ENCODE measurements at regions not wholly inside any gene's neighbourhood (a gene's known extent, or its start where the extent isn't known, plus 50 kb on each side); places are given as distances from the start of the nearest gene placed in this dataset.
"Not testable (repeated sequence)": the region's sequence is repeated elsewhere in the genome, so short reads cannot be mapped to it uniquely, and the experiment has no call there.

DNA sequence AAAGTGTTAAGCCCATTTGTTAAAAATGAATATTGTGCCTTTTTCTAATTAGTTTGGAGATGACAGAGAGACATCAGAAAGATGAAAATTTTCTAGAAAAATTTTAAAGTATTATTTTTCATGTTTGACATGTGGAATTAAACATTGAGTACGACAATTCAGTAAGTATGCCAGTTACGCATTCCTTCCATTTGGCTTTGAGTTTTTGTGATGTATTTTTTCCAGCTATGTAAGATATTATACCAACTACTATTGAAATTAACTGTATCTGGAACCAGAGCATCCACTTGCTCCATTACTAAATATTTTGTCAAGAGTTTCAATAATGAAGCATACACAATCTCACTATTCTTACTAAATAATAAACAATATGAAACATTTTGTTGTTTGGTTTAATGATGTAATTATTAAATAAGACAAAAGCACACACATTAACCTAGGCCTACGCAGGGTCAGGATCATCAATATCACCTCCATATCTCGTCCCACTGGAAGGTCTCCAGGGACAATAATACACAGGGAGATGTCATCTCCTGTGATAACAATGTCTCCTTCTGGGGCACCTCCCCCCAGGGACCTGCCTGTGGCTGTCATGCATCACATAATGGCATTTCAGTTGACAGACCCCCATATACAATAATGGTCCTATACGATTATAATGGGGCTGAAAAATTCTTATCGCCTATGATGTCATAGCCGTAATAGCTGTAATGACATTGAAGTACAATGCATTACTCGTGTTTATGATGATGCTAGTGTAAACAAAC, 274.1 kb downstream of the REEP3 start:
- DNase-seq: no peak

DNA sequence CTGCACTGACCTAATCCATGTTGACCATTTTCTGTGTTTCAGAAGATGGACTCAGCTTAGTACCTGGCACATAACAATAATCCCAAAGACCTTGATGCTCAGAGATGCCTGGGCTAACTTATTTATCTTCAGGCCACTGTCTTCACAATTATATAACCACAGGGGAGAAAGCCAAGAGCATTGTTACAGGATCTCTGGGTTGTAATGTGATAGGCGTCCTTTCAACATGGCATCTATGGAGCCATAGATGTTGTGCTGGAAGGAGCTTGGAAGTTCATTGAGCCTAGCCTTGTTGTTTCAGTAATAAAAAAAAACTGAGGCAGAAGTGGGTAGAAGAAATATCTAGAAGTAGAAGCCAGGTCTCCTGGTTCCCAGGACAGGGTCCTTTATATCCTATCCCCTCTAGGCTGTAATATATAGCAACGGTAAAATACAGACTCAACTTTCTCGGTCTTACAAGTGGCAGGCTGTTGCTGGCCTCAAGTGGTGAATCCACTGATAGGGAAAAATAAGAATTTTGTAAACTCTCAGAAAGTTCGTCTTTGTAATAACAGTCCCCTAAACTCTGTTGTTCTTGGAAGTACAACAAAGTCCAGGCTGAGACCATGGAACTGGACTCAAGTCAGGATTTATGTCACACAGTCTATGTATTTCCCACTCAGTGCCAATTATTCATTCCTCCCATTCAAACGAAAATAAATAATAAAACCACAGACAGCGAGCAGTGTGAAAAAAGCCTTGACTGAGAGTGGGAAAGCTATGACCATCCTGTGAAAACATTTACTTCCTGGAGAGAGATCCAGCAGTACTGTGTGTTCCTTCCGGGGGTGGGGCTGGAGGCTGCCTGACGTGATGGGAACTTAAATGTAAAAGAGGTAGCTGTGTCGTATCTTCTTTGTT, 277.6 kb downstream of the REEP3 start:
- no peak for DNase-seq

DNA sequence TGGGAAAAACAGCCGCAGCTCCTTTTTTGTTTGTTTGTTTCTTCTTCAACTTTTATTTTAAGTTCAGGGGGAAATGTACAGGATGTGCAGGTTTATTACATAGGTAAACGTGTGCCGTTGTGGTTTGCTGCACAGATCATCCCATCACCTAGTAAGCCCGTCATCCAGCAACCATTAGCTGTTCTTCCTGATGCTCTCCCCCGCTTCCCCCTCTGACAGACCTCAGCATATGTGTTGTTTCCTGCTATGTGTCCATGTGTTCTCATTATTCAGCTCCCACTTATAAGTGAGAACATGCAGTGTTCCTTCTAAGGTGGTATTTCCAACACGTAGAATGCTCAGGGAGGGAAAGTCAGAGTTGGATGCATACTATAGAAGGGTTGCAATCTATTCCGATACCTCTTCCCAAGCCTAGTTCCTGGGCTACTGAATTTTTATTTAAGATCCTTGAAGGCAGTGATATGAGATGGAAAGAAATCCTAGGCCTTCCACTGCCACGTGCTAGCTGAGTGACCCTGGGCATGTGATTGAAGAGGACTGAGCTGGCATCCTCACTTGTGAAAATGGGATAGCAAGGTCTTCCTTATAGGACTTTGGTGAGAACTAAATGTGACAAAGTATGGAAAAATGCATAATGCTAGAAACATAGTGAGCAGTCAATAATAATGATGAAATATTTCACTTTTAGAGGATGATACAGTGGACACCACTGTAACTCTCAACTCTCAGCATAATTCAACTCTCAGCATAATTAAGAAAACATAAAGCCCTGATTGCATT, 278.5 kb downstream of the REEP3 start:
- no peak for DNase-seq

DNA sequence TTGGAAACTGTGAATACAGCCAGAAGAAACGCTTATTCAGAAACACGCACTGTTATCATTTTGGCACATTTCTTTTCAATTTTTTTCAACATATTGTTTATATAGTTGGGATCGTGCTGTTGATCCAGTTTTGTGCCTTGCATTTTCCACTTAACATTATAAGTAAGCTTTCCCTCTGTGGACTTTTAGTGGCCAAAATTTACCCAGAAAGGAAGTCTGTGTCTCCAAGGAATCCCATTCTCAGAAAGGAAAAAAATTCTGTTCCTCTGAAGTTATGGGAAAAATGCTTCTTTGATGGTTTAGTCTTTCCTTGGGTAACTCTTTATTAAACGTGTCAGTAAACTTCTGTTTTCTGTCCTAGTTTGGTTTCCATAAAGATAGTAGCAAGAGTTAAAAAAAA, 280.0 kb downstream of the REEP3 start:
- no peak for DNase-seq

DNA sequence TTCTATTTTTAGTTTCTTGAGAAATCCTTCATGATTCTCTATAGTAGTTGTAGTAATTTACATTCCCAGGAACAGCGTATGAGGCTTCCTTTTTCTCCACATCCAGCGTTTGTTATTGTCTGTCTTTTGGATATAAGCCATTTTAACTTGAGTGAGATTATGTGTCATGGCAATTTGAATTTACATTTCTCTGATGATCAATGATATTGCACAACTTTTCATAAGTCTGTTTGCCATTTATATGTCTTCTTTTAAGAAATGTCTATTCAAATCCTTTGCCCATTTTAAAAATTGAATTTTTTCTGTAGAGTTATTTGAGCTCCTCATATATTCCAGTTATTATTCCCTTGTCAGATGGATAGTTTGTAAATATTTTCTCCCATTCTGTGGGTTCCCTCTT, 285.1 kb downstream of the REEP3 start:
- no peak for DNase-seq

DNA sequence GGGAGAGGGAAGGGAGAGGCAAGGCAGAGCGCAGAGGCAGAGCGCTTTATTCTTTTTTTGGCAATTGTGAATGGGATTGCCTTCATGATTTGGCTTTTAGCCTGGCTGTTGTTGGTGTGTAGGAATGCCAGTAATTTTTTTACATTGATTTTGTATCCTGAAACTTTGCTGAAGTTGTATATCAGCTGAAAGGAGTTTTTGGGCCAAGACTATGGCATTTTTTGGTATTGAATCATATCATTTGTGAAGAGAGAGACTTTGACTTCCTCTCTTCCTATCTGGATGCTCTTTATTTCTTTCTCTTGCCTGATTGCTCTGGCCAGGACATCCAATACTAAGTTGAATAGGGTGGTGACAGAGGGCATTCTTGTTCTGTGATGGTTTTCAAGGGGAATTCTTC, 291.3 kb downstream of the REEP3 start:
- DNase-seq: no peak

DNA sequence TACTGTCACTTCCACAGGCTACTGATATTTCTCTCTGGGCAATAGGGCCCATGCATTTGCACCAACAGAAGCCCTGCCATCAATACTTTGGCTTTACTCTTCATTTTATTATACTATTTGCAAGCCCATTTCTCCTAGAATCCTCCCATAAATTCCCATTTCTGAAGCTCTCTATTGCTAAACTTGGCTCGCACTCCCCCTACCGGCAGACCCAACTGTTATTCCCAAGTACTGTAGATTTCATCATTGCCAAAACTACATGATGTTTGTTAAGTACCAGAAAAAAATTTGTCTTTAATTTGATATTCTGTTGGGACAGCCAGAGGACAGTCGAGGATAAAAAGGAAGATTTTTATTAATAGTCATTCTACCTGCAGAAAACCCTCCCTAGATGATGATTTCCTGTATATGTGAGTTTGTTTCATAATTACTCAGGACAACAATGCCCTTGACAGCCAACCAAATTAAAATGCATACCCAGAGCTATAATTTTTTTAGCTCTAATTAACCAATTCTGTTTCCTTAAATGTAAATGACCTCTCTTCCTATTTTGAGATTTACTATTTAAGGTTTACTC, 298.6 kb downstream of the REEP3 start:
- peak; percentile 2 for DNase-seq

DNA sequence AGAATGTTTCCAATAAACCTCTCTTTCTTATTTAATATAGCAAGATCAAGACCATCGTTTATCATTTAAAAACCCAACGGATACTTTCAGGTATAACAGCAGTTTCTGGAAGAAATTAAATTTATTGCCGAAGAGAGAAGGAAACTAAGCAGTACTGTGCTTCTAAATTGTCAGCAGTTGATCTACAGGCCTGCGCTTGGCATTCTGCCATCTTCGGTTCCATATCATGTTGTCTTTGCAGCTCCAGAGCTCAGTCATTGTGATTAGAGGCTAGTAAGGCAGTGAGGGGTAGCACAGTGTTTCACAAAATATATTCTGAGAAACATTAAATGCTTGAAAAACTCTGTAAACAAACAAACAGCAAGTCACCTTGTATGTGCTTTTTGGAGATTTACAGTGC, 301.3 kb downstream of the REEP3 start:
- DNase-seq: no peak

DNA sequence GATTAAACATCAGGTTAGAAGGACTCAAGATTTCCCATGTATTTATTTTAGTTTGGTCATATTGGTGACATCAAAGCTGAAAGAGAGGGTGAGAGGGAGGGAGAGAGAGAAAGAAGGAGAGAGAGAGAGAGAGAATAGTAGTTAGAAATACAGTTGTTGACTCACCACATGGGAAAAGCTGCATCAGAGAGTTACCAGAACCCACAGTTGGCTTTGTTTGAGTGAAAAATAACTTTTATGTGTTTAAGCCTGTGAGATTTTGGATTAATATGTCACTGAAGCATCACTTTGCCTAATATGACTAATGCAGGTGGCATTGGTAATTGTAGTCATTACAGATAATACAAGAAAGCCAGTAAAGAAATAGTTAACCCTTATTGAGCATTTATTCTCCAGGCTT, 303.9 kb downstream of the REEP3 start:
- DNase-seq: no peak

DNA sequence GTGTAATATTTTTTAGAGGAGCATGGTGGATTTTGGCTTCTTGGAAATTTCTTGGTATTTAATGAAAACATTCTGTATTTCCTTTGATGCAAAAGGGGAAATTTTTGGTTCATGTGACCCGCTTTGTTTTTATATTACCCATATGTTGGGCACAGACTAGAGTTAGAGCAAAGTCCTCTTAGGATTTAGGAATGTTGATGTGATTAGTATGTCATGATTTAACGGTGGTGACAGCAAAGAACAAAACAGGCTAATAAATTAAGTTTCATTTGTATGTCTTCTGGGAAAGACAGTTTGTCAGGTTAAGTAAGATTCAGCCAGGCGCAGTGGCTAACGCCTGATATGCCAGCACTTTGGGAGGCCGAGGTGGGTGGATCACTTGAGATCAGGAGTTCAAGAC, 304.6 kb downstream of the REEP3 start:
- DNase-seq: no peak

DNA sequence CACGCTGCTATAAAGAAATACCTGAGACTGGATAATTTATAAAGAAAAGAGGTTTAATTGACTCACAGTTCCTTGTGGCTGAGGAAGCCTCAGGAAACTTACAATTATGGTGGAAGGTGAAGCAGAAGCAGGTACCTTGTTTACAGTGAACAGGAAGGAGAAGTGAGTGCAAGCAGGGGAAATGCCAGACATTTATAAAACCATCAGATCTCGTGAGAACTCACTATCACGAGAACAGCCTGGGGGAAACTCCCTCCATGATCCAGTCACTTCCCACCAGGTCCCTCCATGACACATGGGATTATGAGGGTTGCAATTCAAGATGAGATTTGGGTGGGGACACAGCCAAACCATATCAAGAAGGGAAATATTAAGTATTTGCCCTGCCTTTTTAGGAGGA, 305.8 kb downstream of the REEP3 start:
- not testable (repeated sequence) for DNase-seq

DNA sequence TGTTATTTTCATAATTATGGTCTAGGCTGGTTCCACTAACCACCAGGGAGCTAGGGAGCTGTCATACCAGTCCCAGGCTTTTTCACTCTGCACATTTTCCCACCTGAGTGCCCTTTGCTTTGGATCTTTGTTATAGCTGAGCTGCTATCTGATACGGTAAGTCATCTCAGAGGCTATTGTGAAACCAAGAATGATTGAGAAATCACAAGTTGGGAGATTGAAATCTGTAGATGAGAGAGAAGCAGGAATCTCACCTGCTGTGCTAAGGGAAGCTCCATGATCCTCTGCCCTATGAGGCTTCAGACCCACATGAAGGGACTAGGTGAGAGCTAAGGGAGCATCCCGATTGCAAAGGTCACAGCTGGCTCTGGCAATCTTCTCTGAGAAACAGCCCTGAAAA, 307.8 kb downstream of the REEP3 start:
- DNase-seq: no peak

DNA sequence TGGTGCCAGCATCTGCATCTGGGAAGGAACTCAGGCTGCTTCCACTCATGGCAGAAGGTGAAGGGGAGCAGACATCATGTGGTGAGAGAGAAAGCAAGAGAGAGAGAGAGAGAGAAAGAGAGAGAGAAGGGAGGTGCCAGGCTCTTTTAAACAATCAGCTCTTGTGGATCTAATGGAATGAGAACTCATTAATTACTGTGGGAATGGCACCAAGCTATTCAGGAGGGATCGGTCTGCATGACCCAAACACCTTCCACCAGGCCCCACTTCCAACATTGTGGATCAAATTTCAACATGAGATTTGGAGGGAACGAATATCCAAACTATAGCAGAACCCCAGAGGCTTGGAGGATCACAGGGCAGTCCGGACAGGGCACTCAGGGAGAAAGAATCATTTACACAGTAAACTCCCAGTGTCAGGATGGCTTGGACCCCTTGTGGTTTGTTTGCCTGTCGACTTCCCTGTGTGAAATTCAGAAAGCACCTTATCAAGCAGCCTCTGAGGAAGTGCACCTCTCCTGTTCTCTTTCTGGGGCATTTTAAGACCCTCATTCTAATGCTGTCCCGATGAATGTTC, 308.5 kb downstream of the REEP3 start:
- DNase-seq: no peak

DNA sequence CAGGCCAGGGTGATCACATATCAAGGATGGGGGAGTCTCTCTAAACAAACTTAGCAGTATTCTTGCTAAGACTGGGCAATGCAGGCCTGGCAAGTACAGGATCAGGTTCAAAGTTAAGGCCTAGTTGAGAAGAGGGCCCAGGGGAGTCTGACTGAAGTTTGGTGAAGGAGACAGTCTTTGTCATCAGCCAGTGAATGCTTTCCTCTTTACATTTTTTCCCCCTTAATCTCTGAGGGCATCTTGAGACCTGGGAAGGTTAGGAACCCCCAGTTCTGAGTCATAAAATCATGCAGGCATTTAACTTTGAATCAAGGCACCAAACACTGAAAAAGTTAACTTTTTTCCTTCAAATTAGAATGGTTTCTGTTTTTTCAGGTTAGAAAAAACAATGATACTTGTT, 311.5 kb downstream of the REEP3 start:
- DNase-seq: no peak

DNA sequence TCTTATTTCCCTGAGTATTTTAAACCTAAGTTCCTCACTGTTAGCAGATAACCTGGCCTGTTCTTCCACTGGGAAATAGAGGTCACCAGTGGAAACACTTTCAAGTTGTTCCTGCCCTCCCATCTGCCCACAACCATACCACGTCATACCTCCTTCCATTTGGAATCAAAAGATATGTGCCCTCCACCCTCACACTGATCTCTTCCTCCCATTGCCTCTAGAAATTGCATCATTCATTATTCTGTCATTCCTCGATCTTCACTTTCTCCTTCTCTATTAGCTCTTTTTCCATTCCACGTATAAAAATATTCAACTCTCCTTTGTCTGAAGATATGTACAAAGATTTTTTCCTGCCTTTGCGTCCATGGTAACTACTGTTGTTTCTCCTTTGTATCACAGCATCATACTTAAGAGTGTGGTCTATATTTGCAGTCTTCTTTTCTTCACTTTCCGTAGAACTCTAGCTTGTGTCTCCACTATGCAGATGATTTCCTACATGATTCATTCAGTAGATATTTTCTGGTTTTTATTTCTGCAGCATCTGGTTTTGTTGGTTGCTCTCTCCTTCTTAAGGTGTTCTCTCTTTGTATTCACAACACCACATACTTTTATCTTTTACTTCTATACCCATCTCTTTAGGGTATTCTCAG, 312.3 kb downstream of the REEP3 start:
- DNase-seq: no peak

DNA sequence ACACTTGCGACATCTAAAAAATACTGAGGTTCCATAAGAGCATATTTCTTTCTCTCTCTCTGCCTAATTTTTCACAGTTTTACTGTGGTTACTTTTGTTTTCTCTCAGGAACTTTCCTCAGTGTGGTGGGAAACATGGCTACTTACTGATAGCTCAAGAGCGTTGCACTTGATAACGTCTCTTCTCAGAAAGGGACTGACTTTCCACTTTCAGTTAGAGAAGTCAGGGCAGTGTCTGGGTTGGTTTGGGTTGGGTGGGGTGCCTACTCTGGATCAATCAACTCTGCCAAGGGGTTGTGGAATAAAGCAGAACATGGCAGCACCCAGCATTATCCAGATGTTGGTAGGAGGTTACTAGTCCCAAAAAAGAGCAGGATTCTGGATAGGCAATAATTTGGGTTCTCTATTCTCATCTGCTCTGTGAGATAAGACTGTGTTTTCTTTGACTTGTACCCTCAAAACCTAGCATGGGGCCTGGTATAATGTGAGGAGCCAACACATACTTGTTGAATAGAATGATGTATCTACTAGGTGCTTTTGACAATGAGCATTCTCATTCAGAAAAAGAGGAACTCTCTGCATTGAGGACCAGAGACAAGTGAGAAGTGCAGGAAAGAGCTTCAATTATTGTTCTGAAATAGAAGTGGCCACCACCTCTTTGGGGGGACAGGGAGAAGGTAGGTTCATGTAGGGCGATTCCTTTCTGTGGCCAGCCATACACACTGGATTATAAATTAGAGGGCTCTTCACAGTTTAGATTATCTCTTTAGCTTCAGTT, 315.7 kb downstream of the REEP3 start:
- DNase-seq: no peak

DNA sequence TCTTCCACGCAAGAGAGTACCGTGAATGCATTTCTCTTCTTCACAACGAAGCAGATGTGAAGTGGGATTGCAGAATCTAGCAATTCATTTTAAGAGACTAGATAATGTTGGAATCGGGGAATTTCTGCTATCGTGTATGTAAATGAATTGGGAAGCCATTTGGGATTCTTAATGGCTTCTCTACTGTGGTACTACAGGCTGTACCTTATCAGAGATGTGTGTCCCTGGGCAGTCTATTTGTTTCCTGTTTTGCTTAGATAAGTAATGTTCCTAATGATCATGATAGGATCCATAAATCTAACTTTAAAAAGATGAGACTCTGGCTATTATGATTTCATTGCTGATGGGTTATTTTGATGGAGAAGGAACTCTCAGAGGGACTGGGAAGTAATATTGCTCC, 320.6 kb downstream of the REEP3 start:
- DNase-seq: no peak

DNA sequence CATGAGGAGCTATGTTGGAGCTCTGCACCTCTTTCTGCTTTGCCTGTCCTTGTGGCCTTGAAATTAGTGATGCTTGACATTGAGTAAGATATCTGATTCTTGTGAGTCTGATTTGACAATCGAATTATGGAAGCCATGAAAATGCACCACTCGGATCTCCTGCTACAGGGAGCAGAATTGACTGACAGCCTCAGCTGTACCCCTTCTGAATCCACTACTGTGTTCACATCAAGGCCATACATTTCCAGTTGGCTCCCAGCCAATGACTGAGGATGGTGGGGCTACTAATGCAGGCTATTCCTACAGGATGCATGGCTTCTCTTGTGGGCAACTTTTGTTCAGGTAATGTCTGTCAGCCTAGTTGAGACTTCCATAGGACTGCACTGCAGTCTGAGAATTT, 321.9 kb downstream of the REEP3 start:
- no peak for DNase-seq

DNA sequence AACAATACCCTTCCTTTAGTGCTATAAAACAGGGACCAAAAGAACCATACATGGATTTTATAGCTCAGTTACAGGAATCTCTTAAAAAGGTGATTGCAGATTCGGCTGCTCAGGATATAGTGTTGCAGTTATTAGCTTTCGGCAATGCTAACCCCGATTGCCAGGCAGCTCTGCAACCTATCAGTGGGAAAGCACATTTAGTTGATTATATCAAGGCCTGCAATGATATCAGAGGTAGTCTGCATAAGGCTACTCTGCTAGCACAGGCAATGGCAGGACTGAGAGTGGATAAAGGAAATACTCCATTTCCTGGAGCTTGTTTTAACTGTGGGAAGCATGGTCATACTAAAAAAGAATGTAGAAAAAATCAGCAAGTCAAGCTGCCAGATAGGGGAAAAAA, 327.7 kb downstream of the REEP3 start:
- DNase-seq: not testable (repeated sequence)

DNA sequence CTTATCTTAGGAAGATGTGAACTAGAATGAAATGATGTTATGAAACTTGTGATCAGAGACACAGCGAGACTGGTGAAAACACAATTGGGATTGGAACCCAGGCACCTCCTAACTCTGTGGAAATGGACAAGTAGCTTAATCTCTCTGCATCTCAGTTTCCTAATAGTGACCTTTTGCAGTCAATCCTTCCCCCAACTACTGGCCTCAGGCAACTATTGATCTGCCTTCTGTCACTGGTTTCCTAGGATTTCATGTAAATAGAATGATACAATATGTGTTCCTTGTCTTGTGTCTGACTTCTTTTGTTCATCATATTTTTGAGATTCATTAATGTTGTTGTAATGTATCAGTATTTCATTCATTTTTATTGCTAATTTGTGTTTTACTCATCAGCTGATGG, 341.7 kb downstream of the REEP3 start:
- no peak for DNase-seq

DNA sequence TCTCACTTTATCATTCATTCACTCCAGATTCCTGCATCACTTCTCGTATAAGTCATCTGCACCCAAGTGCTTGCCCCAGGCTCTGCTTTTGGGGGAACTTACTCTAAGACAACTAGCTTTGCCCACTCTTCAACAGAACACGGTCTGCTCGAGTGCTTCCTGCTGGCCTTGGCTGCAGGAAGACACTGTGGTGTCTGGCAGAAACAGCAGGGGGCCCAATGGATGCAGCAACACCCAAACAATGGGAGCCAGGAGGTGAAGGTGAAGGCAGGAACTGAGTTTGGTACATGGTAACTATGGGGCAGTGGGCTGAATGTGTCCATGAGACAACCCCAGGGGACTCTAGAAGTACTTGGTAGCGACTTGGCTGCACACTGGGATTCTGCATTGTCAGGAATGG, 344.0 kb downstream of the REEP3 start:
- no peak for DNase-seq

Measured in CD4-positive, alpha-beta T cell treated with Interleukin-6 for 4 hours (primary cell).